Activated naive CD4-positive, alpha-beta T cell treated with anti-CD3 and anti-CD28 coated beads, Interleukin-2, amount 10 ng/mL, durations not matched to agents 7 days and 5 days (primary cell): ENCODE measurements at regions not wholly inside any gene's neighbourhood (a gene's known extent, or its start where the extent isn't known, plus 50 kb on each side); places are given as distances from the start of the nearest gene placed in this dataset.

Source experiments
- CTCF ChIA-PET: fragments of 350-600 bp; sonication (Branson Sonifier 250); formaldehyde crosslinking; loops from one replicate; lab custom pipeline; 2021; ENCODE audit warnings: antibody characterized with exemption; lab: Charles Lee
- DNase-seq: peaks from one replicate; pipeline ENCODE4 v3.0.0-alpha.2; 2020
- H3K27ac Mint-ChIP-seq: one replicate; pipeline ENCODE4 v1.8.0; 2021; ENCODE audit warnings: mild to moderate bottlenecking, moderate library complexity, mixed read lengths
- H3K27me3 Mint-ChIP-seq: one replicate; pipeline ENCODE4 v1.8.0; 2021; ENCODE audit warnings: mild to moderate bottlenecking, mixed read lengths
- H3K36me3 Mint-ChIP-seq: one replicate; pipeline ENCODE4 v1.8.0; 2021; ENCODE audit warnings: mixed read lengths
- H3K4me1 Mint-ChIP-seq: one replicate; pipeline ENCODE4 v1.8.0; 2021; ENCODE audit warnings: mixed read lengths
- H3K4me3 Mint-ChIP-seq: one replicate; pipeline ENCODE4 v1.8.0; 2021; ENCODE audit warnings: mild to moderate bottlenecking, moderate library complexity, mixed read lengths
- H3K9me3 Mint-ChIP-seq: one replicate; pipeline ENCODE4 v1.8.0; 2021; ENCODE audit warnings: mixed read lengths

DNA sequence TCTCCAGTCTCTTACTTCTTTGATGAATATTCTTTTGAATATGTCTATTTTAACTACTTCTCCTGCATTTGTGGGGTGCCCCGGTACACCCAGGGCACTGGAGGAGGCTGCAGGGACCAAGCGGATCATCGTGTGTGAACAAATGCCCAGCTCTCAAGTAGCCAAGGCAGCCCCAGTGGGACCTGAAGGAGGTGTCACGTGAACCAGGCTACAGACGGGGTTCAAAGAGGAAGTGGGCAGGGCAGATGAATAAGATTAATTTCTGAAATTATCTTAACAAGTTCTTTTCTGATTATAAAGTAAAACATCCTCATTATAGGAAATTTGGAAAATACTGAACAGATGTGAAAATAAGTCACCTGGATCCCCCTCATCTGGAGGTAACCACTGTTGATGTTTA lies 78.4 kb upstream of the DUSP5 start:
- no peak for DNase-seq
- H3K4me1 Mint-ChIP-seq = peaks cover 59% of the 10 kb centered on the region
- CTCF ChIA-PET = no interaction called here
- H3K9me3 Mint-ChIP-seq = no peaks in the 10 kb centered on the region
- H3K27ac Mint-ChIP-seq = no peak overlapping the region
- H3K27me3 Mint-ChIP-seq = peaks cover 5% of the 10 kb centered on the region
- no peak overlapping the region for H3K4me3 Mint-ChIP-seq
- peaks cover 3% of the 10 kb centered on the region for H3K36me3 Mint-ChIP-seq

DNA sequence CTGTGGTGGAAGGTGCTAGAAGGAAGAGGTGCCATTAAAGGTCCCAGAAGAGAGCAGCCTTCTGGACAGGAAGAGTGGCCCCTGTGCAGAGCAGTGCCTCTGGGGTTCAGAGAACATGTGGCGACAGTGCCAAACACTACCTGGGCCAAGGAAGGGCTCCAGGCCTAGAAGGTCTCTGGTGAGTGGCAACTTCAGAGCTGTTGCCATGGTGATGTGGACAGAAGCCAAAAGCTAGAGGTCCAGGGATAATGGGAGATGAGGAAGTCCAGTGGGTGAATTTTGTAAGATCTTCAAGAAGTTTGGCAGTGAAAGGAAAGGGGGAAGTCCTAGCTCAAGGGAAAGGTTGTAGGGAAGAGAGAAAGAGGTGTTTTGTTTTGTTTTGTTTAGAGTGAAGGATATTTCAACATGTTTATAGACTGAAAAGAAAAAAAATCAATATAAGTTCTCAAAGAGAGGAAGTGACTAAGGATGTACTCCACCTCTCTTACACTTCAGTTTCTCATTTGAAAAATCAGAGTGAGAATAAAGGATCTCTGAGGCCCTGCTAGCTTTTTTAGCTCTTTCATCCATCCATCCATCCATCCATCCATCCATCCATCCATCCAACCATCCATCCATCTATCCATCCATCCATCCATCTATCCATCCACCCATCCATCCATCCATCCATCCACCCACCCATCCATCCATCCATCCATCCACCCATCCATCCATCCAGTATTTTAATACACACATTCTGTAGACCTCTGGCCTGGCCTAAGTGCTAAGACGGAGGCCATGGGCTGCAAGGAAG lies 77.1 kb upstream of the DUSP5 start:
- CTCF ChIA-PET = no interaction called here
- Mint-ChIP-seq H3K4me3 (no peak overlapping the region), H3K4me1 (peaks cover 46% of the 10 kb centered on the region), H3K27me3 (peaks cover 5% of the 10 kb centered on the region), H3K27ac (peak overlapping the region; percentile 40), H3K36me3 (peaks cover 3% of the 10 kb centered on the region), H3K9me3 (no peaks in the 10 kb centered on the region)
- DNase-seq = no peak

- H3K27me3 Mint-ChIP-seq = peaks cover 5% of the 10 kb centered on the region
- H3K36me3 Mint-ChIP-seq = no peaks in the 10 kb centered on the region
- H3K4me1 Mint-ChIP-seq = peaks cover 48% of the 10 kb centered on the region
- H3K27ac Mint-ChIP-seq = no peak overlapping the region
- no peaks in the 10 kb centered on the region for H3K9me3 Mint-ChIP-seq
- CTCF ChIA-PET = interaction anchor here (0.8 to 1.7 kb wide), 5 partner anchors 14 to 77 kb away, joined by 3 to 5 read pairs (median 3); no protein-coding TSS in a partner anchor
- no peak for DNase-seq
- H3K4me3 Mint-ChIP-seq = no peak overlapping the region
These were observed 76.1 kb upstream of the DUSP5 start for GRCh38 chr10:110421512-110422138.

- peaks cover 7% of the 10 kb centered on the region for H3K27me3 Mint-ChIP-seq
- H3K9me3 Mint-ChIP-seq = no peaks in the 10 kb centered on the region
- CTCF ChIA-PET = interaction anchor here (0.9 to 1.7 kb wide), 4 partner anchors 13 to 76 kb away, joined by 3 to 5 read pairs (median 3); no protein-coding TSS in a partner anchor
- H3K4me1 Mint-ChIP-seq = peaks cover 52% of the 10 kb centered on the region
- no peaks in the 10 kb centered on the region for H3K36me3 Mint-ChIP-seq
- DNase-seq = no peak
- no peak overlapping the region for H3K27ac Mint-ChIP-seq
- no peak overlapping the region for H3K4me3 Mint-ChIP-seq
These were observed 75.2 kb upstream of the DUSP5 start for GRCh38 chr10:110422548-110422947.

DNA sequence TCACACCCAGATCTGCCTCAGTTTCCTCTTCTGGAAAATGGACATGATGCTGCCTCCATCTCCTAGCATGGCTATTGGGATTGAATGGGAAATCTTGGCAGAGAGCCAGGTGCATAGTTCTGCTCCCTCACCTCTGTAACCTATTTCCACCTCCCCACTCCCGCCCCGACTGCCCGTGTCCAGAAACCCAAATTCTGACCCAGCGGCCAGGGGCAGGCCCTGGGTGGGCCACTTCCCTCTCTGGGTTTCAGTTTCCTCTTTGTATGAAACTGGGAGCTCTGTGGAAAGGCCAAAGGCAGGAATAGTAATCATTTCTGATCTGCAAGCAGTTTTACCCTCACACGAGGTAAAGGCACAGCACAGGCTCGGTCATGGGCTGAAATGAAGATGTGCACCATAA lies 74.1 kb upstream of the DUSP5 start:
- CTCF ChIA-PET = no interaction called here
- no peak overlapping the region for H3K4me3 Mint-ChIP-seq
- H3K27ac Mint-ChIP-seq = no peak overlapping the region
- H3K4me1 Mint-ChIP-seq = peaks cover 46% of the 10 kb centered on the region
- no peaks in the 10 kb centered on the region for H3K9me3 Mint-ChIP-seq
- peaks cover 9% of the 10 kb centered on the region for H3K27me3 Mint-ChIP-seq
- DNase-seq = no peak
- H3K36me3 Mint-ChIP-seq = no peaks in the 10 kb centered on the region

DNA sequence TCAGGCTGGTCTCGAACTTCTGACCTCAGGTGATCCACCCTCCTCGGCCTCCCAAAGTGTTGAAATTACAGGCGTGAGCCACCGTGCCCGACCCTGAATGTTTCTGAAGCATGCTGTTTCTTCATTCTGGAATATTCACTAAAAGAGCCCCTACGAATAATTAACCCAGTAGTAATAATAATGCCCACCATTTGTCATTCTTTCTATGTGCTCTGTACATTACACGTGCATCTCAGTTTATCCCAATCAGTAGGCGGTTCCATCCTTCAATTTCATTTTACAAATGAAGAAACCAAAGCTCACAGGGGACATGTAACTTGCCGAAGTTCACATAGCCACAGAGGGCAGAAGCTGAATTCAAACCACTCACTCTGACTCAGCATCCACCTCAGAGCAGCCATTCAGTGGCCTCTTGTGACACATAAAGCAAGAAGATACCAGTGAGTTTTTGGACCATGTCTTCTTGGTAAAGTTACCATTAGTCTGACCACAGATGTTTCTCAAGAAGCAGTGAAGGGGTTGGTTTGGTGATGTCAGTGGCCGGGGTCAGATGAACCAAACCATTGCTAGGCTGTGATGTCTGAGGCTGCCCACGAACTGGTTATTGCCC lies 71.9 kb upstream of the DUSP5 start:
- Mint-ChIP-seq H3K4me1 (peaks cover 28% of the 10 kb centered on the region), H3K36me3 (no peaks in the 10 kb centered on the region), H3K4me3 (no peak overlapping the region), H3K9me3 (no peaks in the 10 kb centered on the region), H3K27ac (peak overlapping the region; percentile 1), H3K27me3 (peaks cover 18% of the 10 kb centered on the region)
- CTCF ChIA-PET = interaction anchor here (0.9 to 1.4 kb wide), 3 partner anchors 9 to 121 kb away, joined by 3 to 7 read pairs (median 6); partner anchors contain the start of gene SMNDC1
- peak; percentile 34 for DNase-seq

DNA sequence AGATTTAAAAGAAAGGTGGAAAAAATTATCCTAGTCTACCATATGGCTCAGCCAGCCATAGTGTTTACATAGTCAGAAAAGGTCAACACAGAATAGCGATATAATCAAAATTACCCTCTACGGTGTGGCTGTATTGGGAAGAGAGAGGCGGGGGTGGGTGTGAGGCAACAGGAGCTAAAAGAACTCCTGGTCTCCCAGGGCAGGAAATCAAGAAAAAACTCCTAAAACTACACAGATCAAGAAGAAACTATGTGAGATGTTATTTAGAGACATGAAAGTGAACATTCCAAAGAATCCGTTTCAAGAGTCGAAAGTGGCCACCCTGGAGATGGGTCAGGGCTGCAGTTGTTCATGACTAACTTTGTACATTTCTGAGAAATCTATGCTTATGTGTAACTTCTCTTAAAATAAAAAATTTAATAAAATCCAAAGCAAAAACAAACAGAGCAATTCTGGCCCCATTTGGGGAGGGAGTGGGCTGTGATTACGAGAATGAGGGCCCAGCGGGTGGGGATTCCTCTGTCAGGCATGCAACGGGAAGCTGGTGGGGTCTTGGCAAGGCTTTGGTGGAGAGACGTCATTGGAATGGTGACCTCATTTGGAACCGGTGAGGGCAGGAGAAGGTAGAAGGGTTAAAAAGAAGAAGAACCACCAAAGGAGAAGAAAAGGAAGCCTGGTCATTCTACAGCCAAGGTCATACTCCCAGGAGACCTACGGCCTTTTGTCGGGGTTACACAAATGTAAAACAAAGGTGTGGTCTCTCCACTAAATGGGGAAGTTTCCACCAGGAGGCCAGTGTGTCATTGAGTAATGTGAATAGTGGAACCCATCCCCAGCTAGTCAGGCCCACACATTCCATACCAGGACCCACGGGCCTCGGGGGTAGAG lies 71.2 kb upstream of the DUSP5 start:
- CTCF ChIA-PET = interaction anchor here (0.9 to 1.4 kb wide), 4 partner anchors 10 to 122 kb away, joined by 3 to 7 read pairs (median 5); partner anchors contain the start of gene SMNDC1
- Mint-ChIP-seq H3K9me3 (no peaks in the 10 kb centered on the region), H3K4me3 (no peak overlapping the region), H3K27me3 (peaks cover 18% of the 10 kb centered on the region), H3K36me3 (no peaks in the 10 kb centered on the region), H3K27ac (no peak overlapping the region), H3K4me1 (peaks cover 22% of the 10 kb centered on the region)
- DNase-seq = no peak

DNA sequence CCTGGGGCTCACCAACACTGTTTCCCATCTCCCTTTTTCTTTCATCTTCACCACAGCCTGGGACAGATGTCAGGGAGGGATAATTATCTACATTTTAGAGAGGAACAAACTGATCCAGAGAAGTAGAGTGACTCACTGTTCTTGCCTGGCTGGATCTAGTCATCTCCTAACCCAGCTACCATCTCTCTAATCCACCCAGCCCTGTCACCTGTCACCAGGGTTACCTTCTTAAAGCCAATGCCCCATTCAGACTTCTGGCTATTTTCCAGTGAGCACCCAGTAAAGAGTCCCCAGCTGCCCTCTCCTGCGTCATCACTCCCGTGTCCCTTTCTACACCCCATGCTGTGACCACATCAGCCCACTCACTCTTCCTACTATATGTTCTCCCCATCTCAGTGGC lies 68.4 kb upstream of the DUSP5 start:
- peak; percentile 19 for DNase-seq
- H3K27me3 Mint-ChIP-seq = peaks cover 20% of the 10 kb centered on the region
- no peak overlapping the region for H3K27ac Mint-ChIP-seq
- no peak overlapping the region for H3K4me3 Mint-ChIP-seq
- CTCF ChIA-PET = interaction anchor here (4.5 kb wide), 1 partner anchor 74 kb away, joined by 15 read pairs; no protein-coding TSS in a partner anchor
- H3K36me3 Mint-ChIP-seq = no peaks in the 10 kb centered on the region
- peaks cover 20% of the 10 kb centered on the region for H3K4me1 Mint-ChIP-seq
- peaks cover 8% of the 10 kb centered on the region for H3K9me3 Mint-ChIP-seq

DNA sequence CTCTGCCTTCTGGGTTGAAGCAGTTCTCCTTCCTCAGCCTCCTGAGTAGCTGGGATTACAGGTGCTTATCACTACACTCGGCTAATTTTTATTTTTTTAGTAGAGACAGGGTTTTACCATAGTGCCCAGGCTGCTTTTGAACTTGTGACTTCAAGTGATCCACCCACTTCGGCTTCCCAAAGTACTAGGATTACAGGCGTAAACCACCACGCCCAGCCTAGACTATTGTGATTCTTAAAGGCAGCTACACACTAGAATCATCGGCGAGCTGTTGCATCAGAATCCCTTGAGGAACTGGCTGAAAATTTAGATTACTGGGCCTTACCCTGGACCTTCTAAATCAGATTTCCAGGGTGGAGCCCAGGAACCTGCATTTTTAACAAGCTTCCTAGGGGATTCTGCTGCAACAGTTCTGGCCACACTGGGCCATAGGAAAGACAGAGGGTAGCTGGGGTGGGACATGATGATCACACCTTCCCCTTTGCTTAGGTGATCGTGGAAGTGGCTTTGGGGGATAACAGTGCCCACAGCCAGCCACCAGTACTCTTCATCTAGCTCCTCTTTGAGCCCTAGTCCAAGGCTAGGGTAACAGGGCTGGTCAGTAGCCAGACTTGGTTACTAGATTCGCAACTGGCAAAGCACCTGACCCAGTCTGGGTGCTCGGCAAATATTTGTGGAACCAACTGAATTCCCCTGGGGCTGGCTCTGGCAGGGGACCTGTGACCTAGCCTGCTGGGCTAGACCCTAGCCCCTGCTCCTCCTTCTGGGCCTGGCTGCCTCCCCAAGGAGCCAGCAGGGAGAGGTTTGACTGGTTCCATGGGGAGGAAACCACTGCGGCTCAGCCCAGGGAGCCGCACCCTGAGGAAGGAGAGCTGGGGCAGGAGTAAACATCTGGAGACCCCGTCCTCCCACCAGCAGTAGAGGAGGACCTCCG lies 67.1 kb upstream of the DUSP5 start:
- CTCF ChIA-PET = interaction anchor here (4.5 kb wide), 1 partner anchor 76 kb away, joined by 15 read pairs; no protein-coding TSS in a partner anchor
- peaks cover 19% of the 10 kb centered on the region for H3K4me1 Mint-ChIP-seq
- peak; percentile 11 for DNase-seq

DNA sequence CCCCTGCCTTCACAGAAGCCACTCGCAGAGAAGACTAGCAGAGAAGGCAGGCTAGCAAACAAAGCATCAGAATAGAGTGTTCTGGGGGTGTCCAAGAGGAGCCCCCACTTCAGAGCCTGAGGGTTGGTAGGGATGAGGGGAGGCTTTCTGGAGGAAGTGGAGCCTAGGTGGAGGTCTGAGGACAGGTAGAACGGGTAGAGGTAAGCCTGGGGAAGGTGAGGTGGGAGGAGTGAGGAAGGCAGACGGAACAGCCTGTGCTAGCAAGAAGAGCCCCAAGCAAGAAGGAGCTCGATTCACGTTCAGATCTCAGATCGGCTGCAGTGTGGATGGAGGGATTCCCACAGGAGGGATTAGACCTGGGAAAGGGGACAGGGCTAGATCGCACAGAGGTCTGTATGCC lies 66.0 kb upstream of the DUSP5 start:
- Mint-ChIP-seq H3K27me3 (peaks cover 25% of the 10 kb centered on the region), H3K4me3 (no peak overlapping the region), H3K9me3 (peaks cover 8% of the 10 kb centered on the region), H3K4me1 (peaks cover 11% of the 10 kb centered on the region), H3K27ac (no peak overlapping the region), H3K36me3 (no peaks in the 10 kb centered on the region)
- CTCF ChIA-PET = interaction anchor here (4.5 kb wide), 1 partner anchor 77 kb away, joined by 15 read pairs; no protein-coding TSS in a partner anchor
- DNase-seq = peak; percentile 17

More for the DNA sequence above, 67.1 kb upstream of the DUSP5 start:
- Mint-ChIP-seq H3K4me3 (no peak overlapping the region), H3K27me3 (peaks cover 20% of the 10 kb centered on the region), H3K36me3 (no peaks in the 10 kb centered on the region), H3K9me3 (peaks cover 8% of the 10 kb centered on the region), H3K27ac (no peak overlapping the region)

GRCh38 chr10:110432084-110432483 lies 65.6 kb upstream of the DUSP5 start:
- H3K36me3 Mint-ChIP-seq = no peaks in the 10 kb centered on the region
- CTCF ChIA-PET = interaction anchor here (4.5 kb wide), 1 partner anchor 77 kb away, joined by 15 read pairs; no protein-coding TSS in a partner anchor
- no peak overlapping the region for H3K4me3 Mint-ChIP-seq
- peaks cover 7% of the 10 kb centered on the region for H3K4me1 Mint-ChIP-seq
- DNase-seq = no peak
- H3K27ac Mint-ChIP-seq = no peak overlapping the region
- H3K9me3 Mint-ChIP-seq = peaks cover 8% of the 10 kb centered on the region
- peaks cover 25% of the 10 kb centered on the region for H3K27me3 Mint-ChIP-seq

- peaks cover 8% of the 10 kb centered on the region for H3K9me3 Mint-ChIP-seq
- no peak overlapping the region for H3K4me3 Mint-ChIP-seq
- CTCF ChIA-PET = interaction anchor here (0.6 kb wide), 1 partner anchor 11 kb away, joined by 3 read pairs; no protein-coding TSS in a partner anchor
- no peak overlapping the region for H3K27ac Mint-ChIP-seq
- H3K4me1 Mint-ChIP-seq = peaks cover 7% of the 10 kb centered on the region
- peaks cover 21% of the 10 kb centered on the region for H3K27me3 Mint-ChIP-seq
- H3K36me3 Mint-ChIP-seq = no peaks in the 10 kb centered on the region
- no peak for DNase-seq
These were observed 64.7 kb upstream of the DUSP5 start for GRCh38 chr10:110432814-110433565.
